Breast epithelium (tissue), 3 donors: ENCODE measurements at regions not wholly inside any gene's neighbourhood (a gene's known extent, or its start where the extent isn't known, plus 50 kb on each side); places are given as distances from the start of the nearest gene placed in this dataset.

Experiments
- CTCF ChIP-seq, 3 donors: fragments of 450-650 bp; IDR thresholded peaks; one replicate each; pipeline ENCODE4 v1.5.1; 2016 to 2017; ENCODE audit warnings: antibody characterized with exemption in 3 of 3, mild to moderate bottlenecking in 3 of 3, moderate library complexity in 3 of 3
- POLR2AphosphoS5 ChIP-seq, 3 donors: sonication (generic); formaldehyde crosslinking; IDR thresholded peaks; one replicate each; pipeline ENCODE4 v1.6.1; 2017; ENCODE audit warnings: antibody characterized with exemption in 3 of 3

- TF ChIP-seq CTCF (IDR thresholded peaks at IDR 0.05) (no peak), POLR2AphosphoS5 (IDR thresholded peaks at IDR 0.05) (no peak)
Observed at GRCh38 chr5:171573451-171574225, 154.2 kb downstream of the FGF18 start.
